ENCODE measurements at regions not wholly inside any gene's neighbourhood (a gene's known extent, or its start where the extent isn't known, plus 50 kb on each side); places are given as distances from the start of the nearest gene placed in this dataset.

DNA sequence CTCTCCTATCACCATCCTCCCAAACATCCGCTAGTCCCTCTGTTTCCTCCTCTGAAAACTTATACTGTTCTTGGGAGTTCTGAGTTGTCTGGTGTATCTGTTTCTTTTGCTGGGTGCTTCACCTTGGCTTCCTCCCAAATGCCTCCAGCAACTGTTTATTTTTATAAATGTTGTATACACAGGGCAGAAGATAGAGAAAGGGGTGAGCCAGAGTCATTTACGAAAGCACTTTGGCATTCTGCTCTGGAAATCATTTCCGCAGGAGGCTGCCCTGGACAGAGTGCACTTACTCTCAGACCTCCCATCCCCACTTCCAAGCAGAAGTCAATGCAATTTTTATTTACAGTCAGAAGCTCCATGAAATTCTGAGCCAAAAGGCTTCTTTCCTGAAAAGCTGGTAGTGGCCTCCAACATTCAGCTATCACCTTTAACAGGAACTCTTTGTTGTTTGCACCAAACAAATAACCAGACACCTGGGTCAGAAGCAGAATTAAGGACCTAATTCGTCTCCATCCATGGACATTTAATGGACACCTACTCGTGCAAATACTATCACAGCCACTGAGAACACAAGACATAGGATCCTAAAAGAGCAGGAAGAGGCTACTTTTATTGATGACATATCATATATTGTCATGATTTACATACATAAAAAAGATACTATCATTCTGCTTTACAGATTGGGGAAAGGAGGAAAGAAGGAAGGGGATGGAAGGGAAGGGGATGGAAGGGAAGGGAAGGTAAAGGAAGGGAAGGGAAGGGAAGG, 229.5 kb upstream of the PAPPA start:
- no peaks in the 10 kb centered on the region for H3K79me2 ChIP-seq
- no peaks in the 10 kb centered on the region for H4K20me1 ChIP-seq (ENCODE audit: insufficient read depth, poor library complexity, severe bottlenecking)
- H2AFZ ChIP-seq = no peak overlapping the region
- no peaks in the 10 kb centered on the region for H3K27me3 ChIP-seq
- no peaks in the 10 kb centered on the region for H3K9me3 ChIP-seq (ENCODE audit: low read depth)
- TF ChIP-seq, protein P1, sequence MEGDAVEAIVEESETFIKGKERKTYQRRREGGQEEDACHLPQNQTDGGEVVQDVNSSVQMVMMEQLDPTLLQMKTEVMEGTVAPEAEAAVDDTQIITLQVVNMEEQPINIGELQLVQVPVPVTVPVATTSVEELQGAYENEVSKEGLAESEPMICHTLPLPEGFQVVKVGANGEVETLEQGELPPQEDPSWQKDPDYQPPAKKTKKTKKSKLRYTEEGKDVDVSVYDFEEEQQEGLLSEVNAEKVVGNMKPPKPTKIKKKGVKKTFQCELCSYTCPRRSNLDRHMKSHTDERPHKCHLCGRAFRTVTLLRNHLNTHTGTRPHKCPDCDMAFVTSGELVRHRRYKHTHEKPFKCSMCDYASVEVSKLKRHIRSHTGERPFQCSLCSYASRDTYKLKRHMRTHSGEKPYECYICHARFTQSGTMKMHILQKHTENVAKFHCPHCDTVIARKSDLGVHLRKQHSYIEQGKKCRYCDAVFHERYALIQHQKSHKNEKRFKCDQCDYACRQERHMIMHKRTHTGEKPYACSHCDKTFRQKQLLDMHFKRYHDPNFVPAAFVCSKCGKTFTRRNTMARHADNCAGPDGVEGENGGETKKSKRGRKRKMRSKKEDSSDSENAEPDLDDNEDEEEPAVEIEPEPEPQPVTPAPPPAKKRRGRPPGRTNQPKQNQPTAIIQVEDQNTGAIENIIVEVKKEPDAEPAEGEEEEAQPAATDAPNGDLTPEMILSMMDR (IDR thresholded peaks at IDR 0.05; ENCODE audit: poor library complexity) = no peak
- TF ChIP-seq EZH2 (IDR thresholded peaks at IDR 0.05; ENCODE audit: borderline replicate concordance) = no peak
- TF ChIP-seq EZH2phosphoT487 (IDR thresholded peaks at IDR 0.05; ENCODE audit: low read depth, severe bottlenecking, unreplicated experiment) = no peak
- no peak overlapping the region for H3K4me2 ChIP-seq
- 65% methylated on average over 5 of the region's 5 CpGs for WGBS (ENCODE audit: low lambda C conversion rate, missing lambda C conversion rate)
- peak overlapping the region; percentile 84 for H3K27ac ChIP-seq
- H3K4me3 ChIP-seq = no peak overlapping the region
- no peaks in the 10 kb centered on the region for H3K9me2 ChIP-seq (replicated peaks; ENCODE audit: insufficient read depth)
- H3K36me3 ChIP-seq (replicated peaks; ENCODE audit: insufficient read depth, low read depth) = no peaks in the 10 kb centered on the region
- peaks cover 6% of the 10 kb centered on the region for H3K4me1 ChIP-seq (ENCODE audit: insufficient read depth)
- DNase-seq (ENCODE audit: low spot score) = peak; percentile 58

DNA sequence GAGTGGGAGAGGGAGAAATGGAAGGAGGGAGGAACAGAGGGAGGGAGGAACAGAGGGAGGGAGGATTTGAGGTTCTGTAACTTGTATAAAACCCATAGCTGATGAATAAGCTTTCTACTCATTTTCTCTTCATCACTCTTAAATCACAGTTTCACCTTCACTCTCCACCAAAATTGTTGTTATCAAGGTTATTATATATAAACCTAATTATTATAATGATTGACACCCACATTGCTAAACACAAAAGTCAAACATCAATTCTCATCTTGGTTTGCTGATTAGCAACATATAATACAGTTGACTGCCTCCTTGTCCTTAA, 229.0 kb upstream of the PAPPA start:
- Histone ChIP-seq H3K4me3 (no peak overlapping the region), H3K9me3 (ENCODE audit: low read depth) (no peaks in the 10 kb centered on the region), H4K20me1 (ENCODE audit: insufficient read depth, poor library complexity, severe bottlenecking) (no peaks in the 10 kb centered on the region), H3K79me2 (no peaks in the 10 kb centered on the region), H3K4me1 (ENCODE audit: insufficient read depth) (peaks cover 6% of the 10 kb centered on the region), H3K27me3 (no peaks in the 10 kb centered on the region), H3K27ac (peak overlapping the region; percentile 84), H3K9me2 (replicated peaks; ENCODE audit: insufficient read depth) (no peaks in the 10 kb centered on the region), H3K36me3 (replicated peaks; ENCODE audit: insufficient read depth, low read depth) (no peaks in the 10 kb centered on the region), H2AFZ (no peak overlapping the region), H3K4me2 (no peak overlapping the region)
- TF ChIP-seq, protein P1 (IDR thresholded peaks at IDR 0.05; ENCODE audit: poor library complexity) = no peak
- no peak for TF ChIP-seq EZH2 (IDR thresholded peaks at IDR 0.05; ENCODE audit: borderline replicate concordance)
- TF ChIP-seq EZH2phosphoT487 (IDR thresholded peaks at IDR 0.05; ENCODE audit: low read depth, severe bottlenecking, unreplicated experiment) = no peak
- DNase-seq (ENCODE audit: low spot score) = no peak

DNA sequence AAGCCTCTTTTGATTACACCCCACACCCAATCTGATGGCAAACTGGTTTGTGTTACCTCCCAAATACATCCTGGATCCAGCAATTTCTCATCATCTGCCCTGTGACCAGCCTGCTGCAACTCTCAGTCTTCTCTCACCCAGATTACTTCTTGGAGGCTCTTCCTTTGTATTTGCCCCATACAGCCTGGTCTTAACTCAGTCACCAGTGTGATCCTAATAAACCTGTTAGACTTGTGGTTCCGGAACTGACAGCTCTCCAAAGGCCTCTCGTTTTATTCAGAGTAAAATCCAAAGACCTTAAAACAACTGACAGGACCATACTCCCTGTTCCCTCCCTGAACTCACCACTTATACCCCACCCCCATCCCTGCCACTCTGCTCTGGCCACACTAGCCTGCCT, 228.2 kb upstream of the PAPPA start:
- Histone ChIP-seq H3K27ac (no peak overlapping the region), H2AFZ (no peak overlapping the region), H3K4me2 (no peak overlapping the region), H3K4me3 (no peak overlapping the region), H3K9me2 (replicated peaks; ENCODE audit: insufficient read depth) (no peaks in the 10 kb centered on the region), H3K27me3 (no peaks in the 10 kb centered on the region), H3K4me1 (ENCODE audit: insufficient read depth) (peaks cover 6% of the 10 kb centered on the region), H3K36me3 (replicated peaks; ENCODE audit: insufficient read depth, low read depth) (no peaks in the 10 kb centered on the region), H3K9me3 (ENCODE audit: low read depth) (no peaks in the 10 kb centered on the region), H4K20me1 (ENCODE audit: insufficient read depth, poor library complexity, severe bottlenecking) (no peaks in the 10 kb centered on the region), H3K79me2 (no peaks in the 10 kb centered on the region)
- no peak for DNase-seq (ENCODE audit: low spot score)
- 80% methylated on average over 2 of the region's 2 CpGs for WGBS (ENCODE audit: low lambda C conversion rate, missing lambda C conversion rate)
- TF ChIP-seq, protein P1 (IDR thresholded peaks at IDR 0.05; ENCODE audit: poor library complexity) = no peak
- TF ChIP-seq EZH2 (IDR thresholded peaks at IDR 0.05; ENCODE audit: borderline replicate concordance) (no peak), EZH2phosphoT487 (IDR thresholded peaks at IDR 0.05; ENCODE audit: low read depth, severe bottlenecking, unreplicated experiment) (no peak)

DNA sequence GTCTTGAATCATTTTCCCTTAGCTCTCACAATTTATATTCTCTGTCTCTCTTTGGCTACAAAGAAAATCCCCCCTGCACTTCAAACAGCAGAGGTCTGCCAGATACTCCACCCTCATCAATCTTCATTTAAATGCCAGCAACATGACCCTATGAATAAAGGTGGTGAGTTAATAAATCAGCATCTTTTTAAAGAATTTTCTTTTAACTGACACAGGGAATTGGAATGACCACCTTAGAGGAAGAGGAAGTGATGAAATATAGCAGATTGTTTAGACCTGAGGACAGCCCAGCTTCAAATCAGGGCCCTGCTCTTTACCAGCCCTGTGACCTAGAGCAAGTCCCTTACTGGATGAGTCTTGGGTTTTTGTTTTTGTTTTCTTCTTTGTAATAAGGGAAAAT, 223.1 kb upstream of the PAPPA start:
- Histone ChIP-seq H3K27me3 (no peaks in the 10 kb centered on the region), H3K4me3 (no peak overlapping the region), H3K36me3 (replicated peaks; ENCODE audit: insufficient read depth, low read depth) (no peaks in the 10 kb centered on the region), H3K79me2 (no peaks in the 10 kb centered on the region), H3K4me2 (no peak overlapping the region), H3K27ac (no peak overlapping the region), H3K9me3 (ENCODE audit: low read depth) (no peaks in the 10 kb centered on the region), H3K4me1 (ENCODE audit: insufficient read depth) (no peaks in the 10 kb centered on the region), H3K9me2 (replicated peaks; ENCODE audit: insufficient read depth) (no peaks in the 10 kb centered on the region), H2AFZ (no peak overlapping the region), H4K20me1 (ENCODE audit: insufficient read depth, poor library complexity, severe bottlenecking) (no peaks in the 10 kb centered on the region)
- no peak for DNase-seq (ENCODE audit: low spot score)
- no peak for TF ChIP-seq EZH2phosphoT487 (IDR thresholded peaks at IDR 0.05; ENCODE audit: low read depth, severe bottlenecking, unreplicated experiment)
- TF ChIP-seq, protein P1 (IDR thresholded peaks at IDR 0.05; ENCODE audit: poor library complexity) = no peak
- TF ChIP-seq EZH2 (IDR thresholded peaks at IDR 0.05; ENCODE audit: borderline replicate concordance) = no peak
